A549 (cell line): ENCODE measurements at regions not wholly inside any gene's neighbourhood (a gene's known extent, or its start where the extent isn't known, plus 50 kb on each side); places are given as distances from the start of the nearest gene placed in this dataset.

Source experiments
- ATAC-seq, 2 experiments: fragments of 200-7000 bp in 1 of 2; fragments of >200 bp in 1 of 2; cut with Nextera tagmentation in 1 of 2; cut with Tn5 transposase in 1 of 2; 3 replicates each; pipeline versions ENCODE4 v1.8.0 to v1.9.1; 2018 to 2020; ENCODE audit warnings: mild to moderate bottlenecking in 1 of 2, moderate library complexity in 1 of 2
- CTCF ChIA-PET: fragments of 300-600 bp; sonication (Branson Sonifier 250); formaldehyde crosslinking; extraction: SDS; loops from one replicate; lab custom pipeline; 2021; ENCODE audit warnings: antibody characterized with exemption, inconsistent platforms; lab: Yijun Ruan, JAX
- POLR2A ChIA-PET: fragments of 350-600 bp; formaldehyde crosslinking; extraction: SDS; loops from one replicate; lab custom pipeline; 2021; ENCODE audit warnings: antibody characterized with exemption, inconsistent platforms; lab: Yijun Ruan, JAX
- DNase-seq, 2 experiments: peaks; one replicate each; pipeline versions ENCODE4 v3.0.0 to v3.0.0-alpha.2; 2011 to 2016; ENCODE audit warnings: low read depth in 1 of 2, low spot score in 1 of 2
- FAIRE-seq: peaks from 2 replicates; lab custom pipeline; 2011; peaks lifted over from hg19 to GRCh38; lab: Jason Lieb, UNC
- H3K27ac ChIP-seq, 2 experiments: fragments of >200 bp; sonication (Bioruptor Twin); formaldehyde crosslinking; 3 replicates each; pipeline ENCODE4 v1.5.1; 2016 to 2017
- H3K4me1 ChIP-seq: fragments of >200 bp; sonication (Bioruptor Twin); formaldehyde crosslinking; 3 replicates; pipeline ENCODE4 v1.6.1; 2016
- H3K4me2 ChIP-seq: fragments of >200 bp; sonication (Bioruptor Twin); formaldehyde crosslinking; 3 replicates; pipeline ENCODE4 v1.6.1; 2016
- H3K4me3 ChIP-seq: fragments of >200 bp; sonication (Bioruptor Twin); formaldehyde crosslinking; 3 replicates; pipeline ENCODE4 v1.5.1; 2016
- H3K9me3 ChIP-seq: fragments of >200 bp; sonication (Bioruptor Twin); formaldehyde crosslinking; 3 replicates; pipeline ENCODE4 v1.6.1; 2016
- BHLHE40 ChIP-seq: IDR thresholded peaks from 2 replicates; pipeline ENCODE4 v1.6.1; 2012; ENCODE audit warnings: low read depth, low read length, inconsistent platforms
- CBX2 ChIP-seq: fragments of 200-600 bp; sonication (generic); IDR thresholded peaks from 2 replicates; pipeline ENCODE4 v1.6.1; 2016; ENCODE audit warnings: low read depth, mild to moderate bottlenecking, borderline replicate concordance
- CBX8 ChIP-seq: fragments of 200-600 bp; sonication (generic); IDR thresholded peaks from 2 replicates; pipeline ENCODE4 v1.6.1; 2016
- CEBPB ChIP-seq, 2 experiments: fragments of >200 bp in 1 of 2; sonication (Bioruptor Twin) in 1 of 2; formaldehyde crosslinking in 1 of 2; IDR thresholded peaks; 2 replicates each; pipeline ENCODE4 v1.6.1; 2012 to 2016
- CHD4 ChIP-seq: fragments of 200-600 bp; sonication (generic); IDR thresholded peaks from 2 replicates; pipeline ENCODE4 v1.6.1; 2016; ENCODE audit warnings: antibody characterized with exemption, mild to moderate bottlenecking, borderline replicate concordance
- EHF ChIP-seq: fragments of 250-450 bp; sonication (Bioruptor Pico); IDR thresholded peaks from 2 replicates; pipeline ENCODE4 v1.5.0; 2020; ENCODE audit warnings: mild to moderate bottlenecking
- EP300 ChIP-seq, 2 experiments: fragments of >200 bp; sonication (Bioruptor Twin); formaldehyde crosslinking; IDR thresholded peaks; 2 replicates in 1 of 2; 3 replicates in 1 of 2; pipeline ENCODE4 v1.6.1; 2016 to 2017
- FOSL2 ChIP-seq, 2 experiments: fragments of 450-650 bp in 1 of 2; fragments of >200 bp in 1 of 2; sonication (Bioruptor Twin) in 1 of 2; formaldehyde crosslinking; IDR thresholded peaks; 2 replicates each; pipeline versions ENCODE4 v1.5.0 to v1.6.1; 2016 to 2020; ENCODE audit warnings: mild to moderate bottlenecking in 1 of 2, moderate library complexity in 1 of 2
- FOXS1 ChIP-seq: fragments of 250-450 bp; sonication (Bioruptor Pico); IDR thresholded peaks from 2 replicates; pipeline ENCODE4 v1.5.0; 2020; ENCODE audit warnings: mild to moderate bottlenecking, moderate library complexity
- GATA3 ChIP-seq: IDR thresholded peaks from 2 replicates; pipeline ENCODE4 v1.6.1; 2012; ENCODE audit warnings: borderline replicate concordance
- HDAC2 ChIP-seq: fragments of 200-600 bp; sonication (generic); IDR thresholded peaks from 2 replicates; pipeline ENCODE4 v1.6.1; 2016
- HOXB13 ChIP-seq: fragments of 250-450 bp; sonication (Bioruptor Pico); IDR thresholded peaks from 2 replicates; pipeline ENCODE4 v1.5.0; 2020; ENCODE audit warnings: low read depth, mild to moderate bottlenecking, moderate library complexity
- JUNB ChIP-seq: fragments of >200 bp; sonication (Bioruptor Twin); formaldehyde crosslinking; IDR thresholded peaks from 2 replicates; pipeline ENCODE4 v1.6.1; 2016
- KDM1A ChIP-seq: fragments of 200-600 bp; sonication (generic); IDR thresholded peaks from 2 replicates; pipeline ENCODE4 v1.6.1; 2016; ENCODE audit warnings: low read depth, mild to moderate bottlenecking
- KDM5A ChIP-seq: fragments of 200-600 bp; sonication (generic); IDR thresholded peaks from 2 replicates; pipeline ENCODE4 v1.6.1; 2016; ENCODE audit warnings: antibody characterized with exemption, mild to moderate bottlenecking
- MAFK ChIP-seq: fragments of 450-650 bp; IDR thresholded peaks from 2 replicates; pipeline ENCODE4 v1.6.1; 2014; ENCODE audit not compliant: partially characterized antibody
- MAZ ChIP-seq: fragments of 150-350 bp; IDR thresholded peaks from 2 replicates; pipeline ENCODE4 v1.6.1; 2014; ENCODE audit warnings: antibody characterized with exemption, low read depth, low read length, borderline replicate concordance
- NPAS2 ChIP-seq: fragments of 250-450 bp; sonication (Bioruptor Pico); IDR thresholded peaks from 2 replicates; pipeline ENCODE4 v1.8.0; 2022; ENCODE audit warnings: mild to moderate bottlenecking, moderate library complexity, borderline replicate concordance
- NR3C1 ChIP-seq: fragments of >200 bp; sonication (Bioruptor Twin); formaldehyde crosslinking; IDR thresholded peaks from 3 replicates; pipeline ENCODE4 v1.6.1; 2017
- PBX3 ChIP-seq: IDR thresholded peaks from 2 replicates; pipeline ENCODE4 v1.6.1; 2012
- POLR2A ChIP-seq: IDR thresholded peaks from 2 replicates; pipeline ENCODE4 v1.6.1; 2012; ENCODE audit warnings: mild to moderate bottlenecking, low read length
- RAD21 ChIP-seq, 2 experiments: fragments of >200 bp in 1 of 2; sonication (Bioruptor Twin) in 1 of 2; formaldehyde crosslinking in 1 of 2; IDR thresholded peaks in 1 of 2; conservative IDR thresholded peaks in 1 of 2; 2 replicates in 1 of 2; 3 replicates in 1 of 2; pipeline ENCODE4 v1.6.1; 2012 to 2018; ENCODE audit warnings: inconsistent platforms in 1 of 2
- RARB ChIP-seq: fragments of 250-450 bp; sonication (Bioruptor Pico); IDR thresholded peaks from 2 replicates; pipeline ENCODE4 v1.8.0; 2021; ENCODE audit warnings: mild to moderate bottlenecking, moderate library complexity
- RCOR1 ChIP-seq: fragments of 150-350 bp; IDR thresholded peaks from 2 replicates; pipeline ENCODE4 v1.6.1; 2014; ENCODE audit warnings: antibody characterized with exemption, low read length, low read depth
- RNF2 ChIP-seq: fragments of 200-600 bp; sonication (generic); IDR thresholded peaks from 2 replicates; pipeline ENCODE4 v1.6.1; 2016; ENCODE audit warnings: low read depth, mild to moderate bottlenecking, antibody characterized with exemption, moderate library complexity, borderline replicate concordance
- TFCP2L1 ChIP-seq: fragments of 250-450 bp; sonication (Bioruptor Pico); IDR thresholded peaks from 2 replicates; pipeline ENCODE4 v1.5.0; 2021; ENCODE audit warnings: mild to moderate bottlenecking
- ZSCAN20 ChIP-seq: fragments of 250-450 bp; sonication (Bioruptor Pico); IDR thresholded peaks from 2 replicates; pipeline ENCODE4 v1.8.0; 2022; ENCODE audit warnings: mild to moderate bottlenecking, moderate library complexity
- WGBS: methylation state at CpG from one replicate; pipeline ENCODE4 v1.1.6; 2017; ENCODE audit errors: missing lambda C conversion rate; 5-methylcytosine and 5-hydroxymethylcytosine counted together
- TF ChIP-seq, protein P1 (sequence below): fragments of 200-600 bp; sonication (generic); IDR thresholded peaks from 2 replicates; pipeline ENCODE4 v1.6.1; 2016; ENCODE audit warnings: antibody characterized with exemption, mild to moderate bottlenecking, moderate library complexity

- H3K4me1 ChIP-seq: no peaks in the 10 kb centered on the region
- POLR2A ChIA-PET: no interaction called here
- WGBS: 42% methylated on average over 5 of the region's 5 CpGs
- DNase-seq (no peak), FAIRE-seq (no peak), ATAC-seq (no peak)
- no peak overlapping the region for H3K4me2 ChIP-seq
- 0 out of 3 replicates have a peak, but pooled peaks cover 7% of the 10 kb centered on the region for H3K9me3 ChIP-seq
- H3K27ac ChIP-seq: no peak overlapping the region
- no peak for TF ChIP-seq CEBPB (IDR thresholded peaks at IDR 0.05)
- TF ChIP-seq CBX2: no peak
- TF ChIP-seq, all 56 proteins: peak for 0
- no peak overlapping the region for H3K4me3 ChIP-seq
- CTCF ChIA-PET: no interaction called here
Observed at GRCh38 chr22:22993184-22993583, 77.1 kb upstream of the GNAZ start.

- H3K4me3 ChIP-seq: no peak overlapping the region
- ATAC-seq (no peak), DNase-seq (no peak), FAIRE-seq (no peak)
- ChIA-PET POLR2A (no interaction called here), CTCF (interaction anchor here (0.6 kb wide), 1 partner anchor 40 kb away, joined by 3 read pairs; no protein-coding TSS in a partner anchor)
- WGBS: 3% methylated on average over 3 of the region's 3 CpGs
- H3K4me1 ChIP-seq: no peaks in the 10 kb centered on the region
- H3K27ac ChIP-seq: no peak overlapping the region
- no peak overlapping the region for H3K4me2 ChIP-seq
- 0 out of 3 replicates have a peak, but pooled peaks cover 7% of the 10 kb centered on the region for H3K9me3 ChIP-seq
- no peak for TF ChIP-seq HDAC2
- no peak for TF ChIP-seq FOSL2 (IDR thresholded peaks at IDR 0.05)
- no peak for TF ChIP-seq FOSL2 (CRISPR knock-in tag; IDR thresholded peaks at IDR 0.05)
- TF ChIP-seq ZSCAN20 (CRISPR knock-in tag): no peak
- no peak for TF ChIP-seq EP300 (IDR thresholded peaks at IDR 0.05)
- TF ChIP-seq, protein P1, sequence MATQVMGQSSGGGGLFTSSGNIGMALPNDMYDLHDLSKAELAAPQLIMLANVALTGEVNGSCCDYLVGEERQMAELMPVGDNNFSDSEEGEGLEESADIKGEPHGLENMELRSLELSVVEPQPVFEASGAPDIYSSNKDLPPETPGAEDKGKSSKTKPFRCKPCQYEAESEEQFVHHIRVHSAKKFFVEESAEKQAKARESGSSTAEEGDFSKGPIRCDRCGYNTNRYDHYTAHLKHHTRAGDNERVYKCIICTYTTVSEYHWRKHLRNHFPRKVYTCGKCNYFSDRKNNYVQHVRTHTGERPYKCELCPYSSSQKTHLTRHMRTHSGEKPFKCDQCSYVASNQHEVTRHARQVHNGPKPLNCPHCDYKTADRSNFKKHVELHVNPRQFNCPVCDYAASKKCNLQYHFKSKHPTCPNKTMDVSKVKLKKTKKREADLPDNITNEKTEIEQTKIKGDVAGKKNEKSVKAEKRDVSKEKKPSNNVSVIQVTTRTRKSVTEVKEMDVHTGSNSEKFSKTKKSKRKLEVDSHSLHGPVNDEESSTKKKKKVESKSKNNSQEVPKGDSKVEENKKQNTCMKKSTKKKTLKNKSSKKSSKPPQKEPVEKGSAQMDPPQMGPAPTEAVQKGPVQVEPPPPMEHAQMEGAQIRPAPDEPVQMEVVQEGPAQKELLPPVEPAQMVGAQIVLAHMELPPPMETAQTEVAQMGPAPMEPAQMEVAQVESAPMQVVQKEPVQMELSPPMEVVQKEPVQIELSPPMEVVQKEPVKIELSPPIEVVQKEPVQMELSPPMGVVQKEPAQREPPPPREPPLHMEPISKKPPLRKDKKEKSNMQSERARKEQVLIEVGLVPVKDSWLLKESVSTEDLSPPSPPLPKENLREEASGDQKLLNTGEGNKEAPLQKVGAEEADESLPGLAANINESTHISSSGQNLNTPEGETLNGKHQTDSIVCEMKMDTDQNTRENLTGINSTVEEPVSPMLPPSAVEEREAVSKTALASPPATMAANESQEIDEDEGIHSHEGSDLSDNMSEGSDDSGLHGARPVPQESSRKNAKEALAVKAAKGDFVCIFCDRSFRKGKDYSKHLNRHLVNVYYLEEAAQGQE: no peak
- TF ChIP-seq RARB (CRISPR knock-in tag): no peak
- no peak for TF ChIP-seq CBX8
- TF ChIP-seq BHLHE40: no peak
- no peak for TF ChIP-seq FOXS1 (CRISPR knock-in tag)
- TF ChIP-seq KDM5A: no peak
- TF ChIP-seq RNF2: no peak
- TF ChIP-seq GATA3: no peak
- TF ChIP-seq RCOR1: no peak
- TF ChIP-seq, all 56 proteins: peak for 0
Observed at GRCh38 chr22:22995166-22995565, 75.2 kb upstream of the GNAZ start.

DNA sequence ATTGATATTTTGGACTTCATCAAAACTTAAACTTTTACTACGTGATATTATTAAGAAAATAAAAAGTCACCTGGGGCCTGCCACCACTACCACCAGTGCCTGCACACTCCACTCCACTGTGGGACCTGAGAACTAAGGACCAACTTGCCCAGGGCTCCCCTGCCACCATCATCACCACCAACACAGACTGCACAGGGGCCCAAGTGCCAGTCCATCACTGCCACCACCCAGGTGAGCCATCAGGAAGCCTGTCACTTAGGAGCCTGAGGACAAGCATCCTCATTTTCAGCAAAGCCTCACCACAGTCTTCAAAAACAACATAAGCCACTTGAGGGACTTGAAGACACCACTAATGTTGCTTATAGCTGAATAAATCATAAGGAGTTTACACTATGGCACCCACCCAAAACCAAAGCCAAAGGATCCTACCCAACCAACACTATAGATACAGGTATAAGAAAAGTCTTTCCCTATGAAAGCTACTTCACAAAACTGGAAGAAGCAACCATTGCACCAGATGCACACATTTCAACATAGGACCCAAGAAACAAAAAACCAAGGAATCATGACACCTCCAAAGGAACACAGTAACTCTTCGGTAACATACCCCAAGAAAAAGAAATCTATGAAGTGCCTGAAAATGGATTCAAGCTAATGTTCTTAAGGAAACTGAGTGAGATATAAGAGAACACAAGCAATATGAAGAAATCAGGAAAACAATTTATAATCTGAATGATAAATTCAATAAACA is 73.6 kb upstream of the GNAZ start:
- ChIA-PET POLR2A (interaction anchor here (0.5 kb wide), 1 partner anchor 73 kb away, joined by 4 read pairs; the partner anchor contains the start of gene GNAZ), CTCF (interaction anchor here (1.0 to 1.2 kb wide), 2 partner anchors 11 to 38 kb away, joined by 3 read pairs; no protein-coding TSS in a partner anchor)
- FAIRE-seq (no peak), DNase-seq (no peak), ATAC-seq (no peak)
- WGBS: 22% methylated on average over 2 of the region's 2 CpGs
- no peak for TF ChIP-seq HOXB13 (CRISPR knock-in tag)
- TF ChIP-seq PBX3: no peak
- TF ChIP-seq FOXS1 (CRISPR knock-in tag): no peak
- no peak for TF ChIP-seq RAD21 (conservative IDR thresholded peaks at IDR 0.05 in 1 of 2, IDR thresholded peaks at IDR 0.05 in 1 of 2)
- TF ChIP-seq BHLHE40: no peak
- TF ChIP-seq MAZ: no peak
- TF ChIP-seq EHF: no peak
- no peak for TF ChIP-seq ZSCAN20 (CRISPR knock-in tag)
- TF ChIP-seq RARB (CRISPR knock-in tag): no peak
- no peak for TF ChIP-seq CHD4
- TF ChIP-seq EP300 (IDR thresholded peaks at IDR 0.05): no peak
- no peak for TF ChIP-seq JUNB
- TF ChIP-seq POLR2A: no peak
- TF ChIP-seq TFCP2L1 (CRISPR knock-in tag): no peak
- TF ChIP-seq NPAS2 (CRISPR knock-in tag): no peak
- no peak for TF ChIP-seq MAFK
- no peak for TF ChIP-seq NR3C1
- no peak for TF ChIP-seq KDM1A
- H3K9me3 ChIP-seq: 0 out of 3 replicates have a peak, but pooled peaks cover 7% of the 10 kb centered on the region
- no peak overlapping the region for H3K4me2 ChIP-seq
- no peak overlapping the region for H3K27ac ChIP-seq
- no peak overlapping the region for H3K4me3 ChIP-seq
- H3K4me1 ChIP-seq: no peaks in the 10 kb centered on the region
